ENCODE measurements at regions not wholly inside any gene's neighbourhood (a gene's known extent, or its start where the extent isn't known, plus 50 kb on each side); places are given as distances from the start of the nearest gene placed in this dataset.

- TF ChIP-seq EZH2 (IDR thresholded peaks at IDR 0.05): no peak
- no peak for TF ChIP-seq POLR2AphosphoS5 (IDR thresholded peaks at IDR 0.05; ENCODE audit: borderline replicate concordance, low read depth, low read length)
Observed at GRCh38 chr15:31478702-31479221, 152.1 kb downstream of the KLF13 start.
